ENCODE measurements at regions not wholly inside any gene's neighbourhood (a gene's known extent, or its start where the extent isn't known, plus 50 kb on each side); places are given as distances from the start of the nearest gene placed in this dataset.
A peak's percentile ranks its signal among the peaks of the same experiment; 100 is the strongest.

DNA sequence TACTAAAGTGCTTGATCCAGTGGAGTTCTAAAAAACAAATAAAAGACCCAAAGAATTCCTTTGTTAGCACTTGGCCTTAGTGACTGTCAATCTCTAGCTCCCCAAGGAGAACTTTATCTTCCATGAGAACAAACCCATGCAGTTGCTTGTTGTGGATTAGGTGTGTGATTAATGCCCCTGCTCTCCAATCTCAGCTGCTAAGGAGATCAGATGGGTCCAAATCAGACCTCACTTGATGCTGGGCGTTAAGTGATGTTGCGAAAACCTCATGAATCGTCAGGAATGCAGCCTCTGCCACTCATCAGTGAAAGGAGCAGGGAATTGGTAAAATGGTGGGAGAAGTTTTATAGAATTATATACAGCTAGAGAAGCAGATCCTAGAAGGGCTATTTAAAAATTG lies 133.7 kb downstream of the DMAC1 start:
- Histone ChIP-seq H3K9me3 (ENCODE audit: control insufficient read depth, insufficient read depth, low read depth, low read length) (no peaks in the 10 kb centered on the region), H3K4me1 (ENCODE audit: control insufficient read depth, extremely low read depth, insufficient read depth, low read length) (no peaks in the 10 kb centered on the region), H3K27ac (ENCODE audit: insufficient read depth, low read length) (no peak overlapping the region), H3K27me3 (ENCODE audit: control insufficient read depth, insufficient read depth, low read length) (no peaks in the 10 kb centered on the region), H3K4me3 (replicated peaks in 1 of 4; ENCODE audit: control extremely low read depth in 1 of 4, insufficient read depth in 1 of 4, low read depth in 3 of 4, low read length in 4 of 4) (no peak overlapping the region), H2AFZ (ENCODE audit: low read length) (no peak overlapping the region), H3K79me2 (ENCODE audit: control insufficient read depth, insufficient read depth, low read length) (no peaks in the 10 kb centered on the region), H4K20me1 (ENCODE audit: control insufficient read depth, extremely low read depth, insufficient read depth, low read length) (no peaks in the 10 kb centered on the region), H3K36me3 (ENCODE audit: control insufficient read depth, insufficient read depth, low read length) (no peaks in the 10 kb centered on the region), H3K9ac (ENCODE audit: insufficient read depth, low read length) (no peak overlapping the region), H3K4me2 (ENCODE audit: extremely low read depth, insufficient read depth, low read length) (no peak overlapping the region)
- no peak for DNase-seq (ENCODE audit: low read depth in 2 of 2)
- TF ChIP-seq, protein P1, sequence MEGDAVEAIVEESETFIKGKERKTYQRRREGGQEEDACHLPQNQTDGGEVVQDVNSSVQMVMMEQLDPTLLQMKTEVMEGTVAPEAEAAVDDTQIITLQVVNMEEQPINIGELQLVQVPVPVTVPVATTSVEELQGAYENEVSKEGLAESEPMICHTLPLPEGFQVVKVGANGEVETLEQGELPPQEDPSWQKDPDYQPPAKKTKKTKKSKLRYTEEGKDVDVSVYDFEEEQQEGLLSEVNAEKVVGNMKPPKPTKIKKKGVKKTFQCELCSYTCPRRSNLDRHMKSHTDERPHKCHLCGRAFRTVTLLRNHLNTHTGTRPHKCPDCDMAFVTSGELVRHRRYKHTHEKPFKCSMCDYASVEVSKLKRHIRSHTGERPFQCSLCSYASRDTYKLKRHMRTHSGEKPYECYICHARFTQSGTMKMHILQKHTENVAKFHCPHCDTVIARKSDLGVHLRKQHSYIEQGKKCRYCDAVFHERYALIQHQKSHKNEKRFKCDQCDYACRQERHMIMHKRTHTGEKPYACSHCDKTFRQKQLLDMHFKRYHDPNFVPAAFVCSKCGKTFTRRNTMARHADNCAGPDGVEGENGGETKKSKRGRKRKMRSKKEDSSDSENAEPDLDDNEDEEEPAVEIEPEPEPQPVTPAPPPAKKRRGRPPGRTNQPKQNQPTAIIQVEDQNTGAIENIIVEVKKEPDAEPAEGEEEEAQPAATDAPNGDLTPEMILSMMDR (conservative IDR thresholded peaks at IDR 0.05 in 1 of 2, IDR thresholded peaks at IDR 0.05 in 1 of 2; ENCODE audit: low read depth in 1 of 2, low read length in 2 of 2): no peak
- TF ChIP-seq EZH2 (IDR thresholded peaks at IDR 0.05; ENCODE audit: low read length, missing control alignments): no peak

DNA sequence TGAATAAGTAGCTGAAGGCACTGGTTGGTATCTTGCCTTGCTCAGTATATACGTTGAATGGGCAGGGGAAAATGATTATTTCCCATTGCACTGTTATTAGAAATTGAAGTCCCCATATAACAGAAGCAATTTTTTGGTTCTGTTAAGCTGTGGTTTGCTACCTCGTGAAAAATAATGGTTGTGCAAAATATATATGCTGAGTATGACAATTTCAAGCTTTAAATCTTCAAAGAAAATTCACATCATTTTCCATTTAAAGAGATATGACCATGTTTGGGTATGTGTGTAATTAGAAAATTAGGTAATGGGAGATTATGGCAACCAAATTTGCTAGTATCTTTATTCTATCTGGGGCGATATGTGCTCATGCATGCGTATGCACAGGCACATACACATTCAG lies 139.8 kb downstream of the DMAC1 start:
- Histone ChIP-seq H3K27me3 (ENCODE audit: control insufficient read depth, insufficient read depth, low read length) (no peaks in the 10 kb centered on the region), H3K4me1 (ENCODE audit: control insufficient read depth, extremely low read depth, insufficient read depth, low read length) (no peaks in the 10 kb centered on the region), H3K79me2 (ENCODE audit: control insufficient read depth, insufficient read depth, low read length) (no peaks in the 10 kb centered on the region), H3K4me3 (replicated peaks in 1 of 4; ENCODE audit: control extremely low read depth in 1 of 4, insufficient read depth in 1 of 4, low read depth in 3 of 4, low read length in 4 of 4) (no peak overlapping the region), H4K20me1 (ENCODE audit: control insufficient read depth, extremely low read depth, insufficient read depth, low read length) (no peaks in the 10 kb centered on the region), H3K36me3 (ENCODE audit: control insufficient read depth, insufficient read depth, low read length) (no peaks in the 10 kb centered on the region), H3K4me2 (ENCODE audit: extremely low read depth, insufficient read depth, low read length) (no peak overlapping the region), H3K9ac (ENCODE audit: insufficient read depth, low read length) (no peak overlapping the region), H2AFZ (ENCODE audit: low read length) (no peak overlapping the region), H3K27ac (ENCODE audit: insufficient read depth, low read length) (no peak overlapping the region), H3K9me3 (ENCODE audit: control insufficient read depth, insufficient read depth, low read depth, low read length) (no peaks in the 10 kb centered on the region)
- no peak for DNase-seq (ENCODE audit: low read depth in 2 of 2)
- TF ChIP-seq, protein P1 (conservative IDR thresholded peaks at IDR 0.05 in 1 of 2, IDR thresholded peaks at IDR 0.05 in 1 of 2; ENCODE audit: low read depth in 1 of 2, low read length in 2 of 2): no peak
- TF ChIP-seq EZH2 (IDR thresholded peaks at IDR 0.05; ENCODE audit: low read length, missing control alignments): no peak

DNA sequence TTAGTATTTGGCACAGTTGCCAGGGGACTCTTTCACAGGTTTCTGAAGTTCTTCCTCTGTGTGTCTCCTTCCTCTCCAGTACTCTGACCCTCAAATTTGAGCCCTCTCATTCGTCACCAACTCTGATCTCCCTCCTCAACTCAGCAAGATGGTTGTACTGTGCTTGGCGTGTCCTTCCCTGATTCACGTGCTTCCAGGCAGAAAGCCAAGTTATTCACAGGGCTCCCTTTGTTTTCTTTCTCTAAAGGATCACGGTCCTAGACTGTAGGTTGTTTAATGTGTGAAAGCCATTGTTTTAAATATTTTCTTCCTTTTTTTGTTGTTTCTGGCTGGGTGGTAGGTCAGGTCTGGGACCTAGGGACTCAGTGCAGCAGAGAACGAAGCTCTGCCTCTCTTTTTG lies 142.9 kb downstream of the DMAC1 start:
- no peak overlapping the region for H2AFZ ChIP-seq (ENCODE audit: low read length)
- H3K4me3 ChIP-seq (replicated peaks in 1 of 4; ENCODE audit: control extremely low read depth in 1 of 4, insufficient read depth in 1 of 4, low read depth in 3 of 4, low read length in 4 of 4): no peak overlapping the region
- peak in 1 of 2 donors; percentile 4 for DNase-seq (ENCODE audit: low read depth in 2 of 2)
- H3K9me3 ChIP-seq (ENCODE audit: control insufficient read depth, insufficient read depth, low read depth, low read length): no peaks in the 10 kb centered on the region
- no peaks in the 10 kb centered on the region for H3K27me3 ChIP-seq (ENCODE audit: control insufficient read depth, insufficient read depth, low read length)
- H3K79me2 ChIP-seq (ENCODE audit: control insufficient read depth, insufficient read depth, low read length): no peaks in the 10 kb centered on the region
- H3K9ac ChIP-seq (ENCODE audit: insufficient read depth, low read length): no peak overlapping the region
- TF ChIP-seq, protein P1 (conservative IDR thresholded peaks at IDR 0.05 in 1 of 2, IDR thresholded peaks at IDR 0.05 in 1 of 2; ENCODE audit: low read depth in 1 of 2, low read length in 2 of 2): no peak
- TF ChIP-seq EZH2 (IDR thresholded peaks at IDR 0.05; ENCODE audit: low read length, missing control alignments): no peak
- no peak overlapping the region for H3K27ac ChIP-seq (ENCODE audit: insufficient read depth, low read length)
- no peaks in the 10 kb centered on the region for H3K4me1 ChIP-seq (ENCODE audit: control insufficient read depth, extremely low read depth, insufficient read depth, low read length)
- H3K36me3 ChIP-seq (ENCODE audit: control insufficient read depth, insufficient read depth, low read length): no peaks in the 10 kb centered on the region
- H3K4me2 ChIP-seq (ENCODE audit: extremely low read depth, insufficient read depth, low read length): no peak overlapping the region
- no peaks in the 10 kb centered on the region for H4K20me1 ChIP-seq (ENCODE audit: control insufficient read depth, extremely low read depth, insufficient read depth, low read length)

All from fibroblast of lung (primary cell).